NB4 (cell line): ENCODE measurements at regions not wholly inside any gene's neighbourhood (a gene's known extent, or its start where the extent isn't known, plus 50 kb on each side); places are given as distances from the start of the nearest gene placed in this dataset.

Source experiments
- DNase-seq: peaks from one replicate; pipeline ENCODE4 v3.0.0; 2010; ENCODE audit warnings: low read depth
- H3K4me3 ChIP-seq: one replicate; pipeline ENCODE4 v1.5.1; 2011; ENCODE audit warnings: mild to moderate bottlenecking, low read depth, low read length, moderate library complexity
- CTCF ChIP-seq: IDR thresholded peaks from one replicate; pipeline ENCODE4 v1.5.1; 2012; ENCODE audit warnings: low read depth, low read length
- MAX ChIP-seq: IDR thresholded peaks from 2 replicates; pipeline ENCODE4 v1.6.1; 2011; ENCODE audit warnings: low read depth, low read length
- MYC ChIP-seq: IDR thresholded peaks from 2 replicates; pipeline ENCODE4 v1.6.1; 2011; ENCODE audit warnings: low read depth, low read length
- POLR2A ChIP-seq: IDR thresholded peaks from 2 replicates; pipeline ENCODE4 v1.6.1; 2011; ENCODE audit warnings: mild to moderate bottlenecking; ENCODE audit not compliant: insufficient read length; ENCODE audit errors: extremely low read depth

GRCh38 chr6:82097676-82098075 is 149.9 kb downstream of the IBTK start:
- no peak for DNase-seq
- H3K4me3 ChIP-seq: no peak overlapping the region
- no peak for TF ChIP-seq MYC
- TF ChIP-seq POLR2A: no peak
- no peak for TF ChIP-seq MAX
- TF ChIP-seq CTCF: no peak

GRCh38 chr6:82095091-82095490 is 152.5 kb downstream of the IBTK start:
- H3K4me3 ChIP-seq: no peak overlapping the region
- TF ChIP-seq MYC (no peak), MAX (no peak), CTCF (no peak), POLR2A (no peak)
- peak; percentile 35 for DNase-seq

DNA sequence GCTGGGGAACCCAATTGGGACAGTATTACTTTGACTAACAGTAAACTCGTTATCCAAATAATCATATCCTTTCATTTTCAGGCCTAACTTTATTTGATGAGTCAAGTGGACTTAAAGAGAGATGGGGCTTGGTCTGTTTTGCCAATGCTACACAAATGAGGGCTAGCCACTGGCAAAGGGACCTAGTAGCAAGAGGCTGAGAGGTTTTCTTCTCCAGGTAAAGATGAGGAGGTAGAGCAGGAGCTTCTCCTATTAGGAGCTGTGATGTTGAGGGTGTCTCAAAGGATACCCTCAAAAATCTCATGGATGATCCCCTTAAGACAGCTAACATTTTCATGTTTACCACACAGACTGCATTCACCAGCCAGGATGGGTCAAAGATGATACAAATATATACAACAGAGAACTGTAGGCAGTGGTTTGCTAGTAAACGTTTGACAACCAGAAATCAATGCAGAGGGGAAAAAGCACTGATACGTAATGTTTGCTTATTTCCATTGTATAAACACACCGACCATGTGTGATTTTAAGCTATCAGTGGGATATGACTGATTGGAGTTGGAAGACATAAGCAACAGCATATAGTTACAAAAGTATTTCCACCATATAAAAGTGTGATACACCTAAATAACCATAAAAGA is 153.3 kb downstream of the IBTK start:
- DNase-seq: no peak
- H3K4me3 ChIP-seq: no peak overlapping the region
- TF ChIP-seq MYC (no peak), POLR2A (no peak), MAX (no peak), CTCF (no peak)

DNA sequence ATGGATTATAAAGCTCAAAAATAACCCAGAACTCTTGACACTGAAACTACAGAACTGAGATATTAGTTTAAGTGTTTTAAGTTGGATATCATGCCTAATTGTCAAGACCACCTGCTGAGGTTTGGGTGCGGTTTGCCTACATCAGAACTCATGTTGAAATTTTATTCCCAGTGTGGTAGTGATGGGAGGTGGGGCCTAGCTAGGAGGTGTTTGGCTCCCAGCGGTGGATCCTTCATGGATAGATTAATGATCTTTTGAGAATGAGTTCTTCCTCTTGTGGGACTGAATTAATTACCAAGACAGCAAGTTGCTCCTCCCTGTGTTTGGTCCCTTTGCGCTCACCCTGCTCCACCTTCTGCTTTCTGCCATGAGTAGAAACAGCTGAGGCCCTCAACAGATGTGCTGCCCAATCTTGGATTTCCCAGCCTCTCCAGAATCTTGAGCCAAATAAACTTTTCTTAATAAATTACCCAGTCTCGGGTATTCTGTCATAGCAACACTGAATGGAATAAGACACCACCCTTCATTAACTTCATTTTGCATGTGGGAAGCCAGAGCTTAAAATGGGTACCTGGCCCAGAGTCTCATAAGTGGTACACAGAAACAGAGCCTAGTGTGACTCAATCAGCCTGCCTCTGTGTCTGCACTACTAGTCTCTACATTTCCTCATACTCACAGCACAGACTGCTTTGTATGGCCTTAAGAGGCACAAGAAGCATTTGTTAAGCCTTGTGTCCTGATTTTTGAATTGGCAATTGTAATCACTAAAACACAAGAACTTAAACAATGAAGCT is 158.4 kb downstream of the IBTK start:
- no peak for DNase-seq
- no peak for TF ChIP-seq CTCF
- no peak overlapping the region for H3K4me3 ChIP-seq

GRCh38 chr6:82086944-82087343 is 160.6 kb downstream of the IBTK start:
- no peak for DNase-seq
- H3K4me3 ChIP-seq: no peak overlapping the region
- TF ChIP-seq MYC: no peak
- no peak for TF ChIP-seq CTCF
- TF ChIP-seq MAX: no peak
- no peak for TF ChIP-seq POLR2A
